ENCODE measurements at regions not wholly inside any gene's neighbourhood (a gene's known extent, or its start where the extent isn't known, plus 50 kb on each side); places are given as distances from the start of the nearest gene placed in this dataset.
A peak's percentile ranks its signal among the peaks of the same experiment; 100 is the strongest.
"Not testable (repeated sequence)": the region's sequence is repeated elsewhere in the genome, so short reads cannot be mapped to it uniquely, and the experiment has no call there.

GRCh38 chr15:21261396-21261964, 178.8 kb downstream of the POTEB3 start:
- TF ChIP-seq CTCF (IDR thresholded peaks at IDR 0.05) = no peak
- Mint-ChIP-seq H3K4me3 (ENCODE audit: unreplicated experiment) (no peak overlapping the region), H3K9me3 (ENCODE audit: unreplicated experiment) (peaks cover 63% of the 10 kb centered on the region), H3K36me3 (ENCODE audit: unreplicated experiment) (no peaks in the 10 kb centered on the region), H3K27me3 (ENCODE audit: unreplicated experiment) (no peaks in the 10 kb centered on the region), H3K4me1 (ENCODE audit: unreplicated experiment) (no peaks in the 10 kb centered on the region), H3K27ac (ENCODE audit: unreplicated experiment) (no peak overlapping the region)
- DNase-seq (ENCODE audit: extremely low spot score, unreplicated experiment) = peak; percentile 92

GRCh38 chr15:21260966-21261395, 179.3 kb downstream of the POTEB3 start:
- H3K4me1 Mint-ChIP-seq (ENCODE audit: unreplicated experiment) = no peaks in the 10 kb centered on the region
- no peak overlapping the region for H3K4me3 Mint-ChIP-seq (ENCODE audit: unreplicated experiment)
- H3K9me3 Mint-ChIP-seq (ENCODE audit: unreplicated experiment) = peaks cover 58% of the 10 kb centered on the region
- no peak overlapping the region for H3K27ac Mint-ChIP-seq (ENCODE audit: unreplicated experiment)
- no peak for TF ChIP-seq CTCF (IDR thresholded peaks at IDR 0.05)
- no peaks in the 10 kb centered on the region for H3K36me3 Mint-ChIP-seq (ENCODE audit: unreplicated experiment)
- DNase-seq (ENCODE audit: extremely low spot score, unreplicated experiment) = peak; percentile 92
- no peaks in the 10 kb centered on the region for H3K27me3 Mint-ChIP-seq (ENCODE audit: unreplicated experiment)

- not testable (repeated sequence) for H3K27me3 Mint-ChIP-seq (ENCODE audit: unreplicated experiment); H3K27ac Mint-ChIP-seq (ENCODE audit: unreplicated experiment); H3K4me3 Mint-ChIP-seq (ENCODE audit: unreplicated experiment); H3K4me1 Mint-ChIP-seq (ENCODE audit: unreplicated experiment); H3K36me3 Mint-ChIP-seq (ENCODE audit: unreplicated experiment); DNase-seq (ENCODE audit: extremely low spot score, unreplicated experiment)
- peaks cover 45% of the 10 kb centered on the region for H3K9me3 Mint-ChIP-seq (ENCODE audit: unreplicated experiment)
These were observed 181.7 kb downstream of the POTEB3 start for GRCh38 chr15:21258635-21259034.

- DNase-seq (ENCODE audit: extremely low spot score, unreplicated experiment); H3K4me1 Mint-ChIP-seq (ENCODE audit: unreplicated experiment); H3K27ac Mint-ChIP-seq (ENCODE audit: unreplicated experiment); H3K4me3 Mint-ChIP-seq (ENCODE audit: unreplicated experiment); H3K27me3 Mint-ChIP-seq (ENCODE audit: unreplicated experiment); H3K36me3 Mint-ChIP-seq (ENCODE audit: unreplicated experiment): not testable (repeated sequence)
- H3K9me3 Mint-ChIP-seq (ENCODE audit: unreplicated experiment) = peaks cover 18% of the 10 kb centered on the region
These were observed 190.7 kb downstream of the POTEB3 start for GRCh38 chr15:21249508-21250019.

Data from osteocyte (in vitro differentiated cells).